GM03348 (cell line): ENCODE measurements at regions not wholly inside any gene's neighbourhood (a gene's known extent, or its start where the extent isn't known, plus 50 kb on each side); places are given as distances from the start of the nearest gene placed in this dataset.
"Not testable (repeated sequence)": the region's sequence is repeated elsewhere in the genome, so short reads cannot be mapped to it uniquely, and the experiment has no call there.

Experiments
- DNase-seq: peaks from one replicate; pipeline ENCODE4 v3.0.0; 2012; ENCODE audit warnings: low spot score

DNA sequence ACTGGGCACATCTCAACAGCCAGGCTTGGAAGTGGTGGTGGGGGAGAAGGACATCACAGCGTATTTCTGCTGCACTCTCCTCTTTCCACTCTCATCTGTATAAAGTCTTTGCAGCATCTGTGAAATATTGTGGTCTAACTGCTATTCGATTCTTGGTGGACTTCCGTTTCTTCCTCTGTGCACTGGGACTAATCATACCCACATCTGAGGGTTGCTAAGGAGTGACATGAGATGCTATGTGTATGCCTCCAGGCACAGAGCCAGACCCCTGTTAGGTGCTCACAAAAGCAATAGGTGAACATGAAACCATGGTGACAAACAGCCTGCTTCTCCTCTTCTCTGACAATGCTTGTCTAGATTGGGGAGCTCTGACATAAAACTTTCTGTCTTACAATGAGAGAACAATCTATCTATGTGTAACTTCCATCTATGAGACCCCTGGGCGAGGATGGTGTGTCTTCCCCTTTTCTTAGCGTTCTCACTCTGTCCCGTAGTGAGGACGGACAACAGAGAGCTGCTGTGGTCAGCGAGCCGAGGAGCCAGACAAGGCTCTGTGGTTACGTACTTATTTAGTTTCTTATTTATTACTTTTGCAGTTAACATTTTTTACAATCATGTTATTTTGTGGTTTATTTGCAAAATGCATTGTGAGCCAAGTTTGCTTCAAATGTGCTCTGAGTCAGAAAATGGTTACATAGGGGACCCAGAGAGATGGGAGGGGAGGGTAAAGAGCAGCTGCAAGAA lies 196.7 kb upstream of the TPRG1 start:
- DNase-seq: no peak

GRCh38 chr3:188975600-188976314 lies 196.0 kb upstream of the TPRG1 start:
- DNase-seq: no peak

- no peak for DNase-seq
Measured at GRCh38 chr3:188976407-188976806, 195.4 kb upstream of the TPRG1 start.

DNA sequence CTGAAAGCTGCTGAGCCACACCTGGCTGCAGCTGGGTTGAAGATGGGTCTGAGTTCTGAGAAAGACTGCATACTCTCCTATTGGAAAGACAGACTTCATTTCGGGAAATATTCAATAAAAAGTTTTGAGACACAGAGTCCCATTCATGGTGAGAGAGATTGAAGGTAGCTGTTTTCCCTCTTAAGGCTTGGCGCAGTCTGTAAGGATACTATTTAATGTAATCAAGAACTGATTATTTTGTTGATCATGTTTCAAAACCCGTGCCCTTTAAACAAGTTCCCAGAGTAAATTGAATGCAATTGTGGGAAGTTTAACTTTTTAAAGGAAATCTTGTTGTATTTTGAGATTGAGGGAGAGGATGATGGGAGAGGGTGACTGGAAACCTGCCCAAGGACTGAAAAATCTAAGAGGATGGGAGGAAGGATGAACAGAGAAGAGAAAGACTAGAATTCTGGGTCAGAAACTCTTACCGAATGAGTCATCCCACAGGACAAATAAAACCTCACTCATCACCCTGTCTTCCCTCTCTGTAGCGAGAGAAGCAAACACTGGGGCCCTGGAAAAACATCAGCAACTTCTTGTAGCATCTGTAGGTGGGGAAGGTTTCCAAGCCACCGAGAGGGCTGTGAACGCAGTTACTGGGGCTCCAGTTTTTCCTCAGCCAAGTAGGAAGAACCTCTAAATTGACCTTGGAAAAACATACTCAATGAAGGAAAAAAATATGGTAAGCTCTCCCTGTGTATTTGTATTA lies 193.2 kb upstream of the TPRG1 start:
- peak; percentile 60 for DNase-seq

- no peak for DNase-seq
Measured at GRCh38 chr3:188979248-188979647, 192.5 kb upstream of the TPRG1 start.

DNA sequence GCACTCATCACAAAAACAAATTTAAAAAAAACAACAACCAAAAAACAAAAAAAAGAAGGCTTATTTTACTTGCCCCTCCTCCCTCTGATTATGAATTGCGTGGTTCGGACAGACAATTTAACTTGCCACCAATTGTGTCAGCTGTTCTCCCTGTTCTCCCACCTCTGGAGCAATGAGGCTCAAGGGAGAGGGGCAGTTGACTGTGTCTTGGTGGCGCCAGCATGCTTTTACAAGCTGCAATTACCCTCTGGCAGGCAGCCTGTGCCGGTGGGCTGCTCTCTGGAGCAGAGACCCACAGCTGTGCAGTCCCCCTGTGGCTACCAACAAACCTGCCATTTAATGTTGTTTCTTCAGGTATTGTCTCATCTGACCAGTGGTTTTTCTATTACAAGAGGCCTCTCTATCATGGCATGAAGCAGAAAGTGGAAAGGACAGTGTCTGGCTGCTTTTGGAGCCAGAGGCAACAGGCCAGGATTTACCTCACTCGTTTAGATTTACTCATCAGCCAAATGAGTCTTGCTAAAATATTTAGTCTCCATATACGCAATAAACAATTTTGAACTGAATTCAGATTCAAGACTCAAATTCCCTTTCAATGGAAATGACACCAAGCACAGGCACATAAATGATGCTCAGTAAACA lies 192.0 kb upstream of the TPRG1 start:
- no peak for DNase-seq

GRCh38 chr3:188993181-188993580 lies 178.6 kb upstream of the TPRG1 start:
- no peak for DNase-seq

DNA sequence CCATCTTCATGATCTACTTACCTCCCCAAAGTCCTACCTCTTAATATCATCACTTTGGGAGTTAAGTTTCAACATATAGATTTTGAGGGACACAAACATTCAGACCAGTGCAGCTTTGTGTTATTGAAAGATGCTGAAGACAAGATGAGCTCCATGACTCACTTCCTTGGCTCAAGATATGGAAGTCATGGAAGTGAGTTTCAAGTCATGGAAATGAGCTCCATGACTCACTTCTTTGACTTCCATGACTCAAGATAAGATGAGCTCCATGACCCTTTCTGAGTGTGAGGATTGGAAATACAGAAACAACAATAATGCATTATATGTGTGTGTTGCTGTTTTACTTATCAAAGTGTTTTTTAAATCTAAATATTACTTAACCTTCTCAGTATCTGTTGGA lies 170.2 kb upstream of the TPRG1 start:
- DNase-seq: peak; percentile 62

GRCh38 chr3:189003410-189003809 lies 168.4 kb upstream of the TPRG1 start:
- no peak for DNase-seq

DNA sequence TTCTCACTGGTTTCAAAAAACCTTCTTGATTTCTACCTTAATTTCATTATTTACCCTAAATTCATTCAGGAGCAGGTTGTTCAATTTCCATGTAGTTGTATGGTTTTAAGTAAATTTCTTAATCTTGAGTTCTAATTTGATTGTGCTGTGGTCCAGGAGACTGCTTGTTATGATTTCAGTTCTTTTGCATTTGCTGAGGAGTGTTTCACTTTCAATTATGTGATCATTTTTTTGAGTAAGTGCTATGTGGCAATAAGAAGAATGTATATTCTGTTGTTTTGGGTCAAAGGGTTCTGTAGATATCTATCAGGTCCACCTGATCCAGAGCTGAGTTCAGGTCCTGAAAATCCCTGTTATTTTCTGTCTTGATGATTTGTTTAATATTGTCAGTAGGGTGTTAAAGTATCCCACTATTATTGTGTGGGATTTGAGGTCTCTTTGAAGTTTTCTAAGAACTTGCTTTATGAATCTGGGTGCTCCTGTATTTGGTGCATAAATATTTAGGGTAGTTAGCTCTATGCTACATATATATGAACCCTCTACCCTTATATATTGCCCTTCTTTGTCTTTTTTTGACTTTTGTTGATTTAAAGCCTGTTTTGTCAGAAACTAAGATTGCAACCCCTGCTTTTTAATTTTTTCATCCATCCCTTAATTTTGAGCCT lies 158.4 kb upstream of the TPRG1 start:
- no peak for DNase-seq

DNA sequence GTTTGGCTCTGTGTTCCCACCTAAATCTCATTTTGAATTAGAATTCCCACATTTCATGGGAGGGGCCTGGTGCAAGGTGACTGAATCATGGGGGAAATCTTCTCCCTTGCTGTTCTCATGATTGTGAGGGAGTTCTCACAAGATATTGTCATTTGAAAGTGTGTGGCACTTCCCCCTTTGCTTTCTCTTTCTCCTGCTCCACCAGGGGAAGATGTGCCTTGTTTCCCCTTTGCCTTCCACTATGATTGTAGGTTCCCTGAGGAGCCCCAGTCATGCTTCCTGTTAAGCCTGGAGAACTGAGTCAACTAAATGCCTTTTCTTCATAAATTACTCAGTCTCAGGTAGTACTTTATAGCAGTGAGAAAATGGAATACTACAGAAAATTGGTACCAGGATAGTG lies 157.2 kb upstream of the TPRG1 start:
- DNase-seq: no peak

DNA sequence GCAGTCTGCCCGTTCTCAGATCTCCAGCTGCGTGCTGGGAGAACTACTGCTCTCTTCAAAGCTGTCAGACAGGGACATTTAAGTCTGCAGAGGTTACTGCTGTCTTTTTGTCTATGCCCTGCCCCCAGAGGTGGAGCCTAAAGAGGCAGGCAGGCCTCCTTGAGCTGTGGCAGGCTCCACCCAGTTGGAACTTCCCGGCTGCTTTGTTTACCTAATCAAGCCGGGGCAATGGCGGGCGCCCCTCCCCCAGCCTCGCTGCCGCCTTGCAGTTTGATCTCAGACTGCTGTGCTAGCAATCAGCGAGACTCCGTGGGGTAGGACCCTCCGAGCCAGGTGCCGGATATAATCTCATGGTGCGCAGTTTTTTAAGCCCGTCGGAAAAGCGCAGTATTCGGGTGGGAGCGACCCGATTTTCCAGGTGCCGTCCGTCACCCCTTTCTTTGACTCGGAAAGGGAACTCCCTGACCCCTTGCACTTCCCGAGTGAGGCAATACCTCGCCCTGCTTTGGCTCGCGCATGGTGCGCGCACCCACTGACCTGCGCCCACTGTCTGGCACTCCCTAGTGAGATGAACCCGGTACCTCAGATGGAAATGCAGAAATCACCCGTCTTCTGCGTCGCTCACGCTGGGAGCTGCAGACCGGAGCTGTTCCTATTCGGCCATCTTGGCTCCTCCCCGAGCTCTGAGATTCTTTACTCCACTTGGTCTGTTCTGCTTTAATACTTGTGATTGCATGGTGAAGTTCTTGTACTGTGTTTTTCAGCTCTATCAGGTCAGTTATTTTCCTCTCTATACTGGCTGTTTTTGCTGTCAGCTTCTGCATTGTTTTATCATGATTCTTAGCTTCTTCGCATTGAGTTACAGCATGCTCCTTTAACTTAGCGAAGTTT lies 148.9 kb upstream of the TPRG1 start:
- not testable (repeated sequence) for DNase-seq

DNA sequence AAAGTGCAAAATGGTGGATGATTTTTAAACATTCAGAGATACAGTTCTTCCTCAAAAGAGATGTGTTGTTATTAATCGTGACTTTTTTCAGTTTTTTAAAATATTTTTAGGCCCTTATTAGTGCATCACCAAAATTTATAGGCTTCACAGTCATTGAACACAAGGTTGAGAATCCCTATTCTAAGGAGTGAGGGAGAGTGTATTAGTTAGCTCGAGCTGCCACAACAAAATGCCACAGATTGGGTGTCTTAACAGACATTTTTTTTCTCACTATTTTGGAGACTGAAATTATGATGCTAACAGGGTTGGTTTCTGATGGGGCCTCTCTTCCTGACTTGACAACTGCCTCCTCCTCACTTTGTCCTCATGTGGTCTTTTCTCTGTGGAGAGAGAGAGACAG lies 145.9 kb upstream of the TPRG1 start:
- no peak for DNase-seq

DNA sequence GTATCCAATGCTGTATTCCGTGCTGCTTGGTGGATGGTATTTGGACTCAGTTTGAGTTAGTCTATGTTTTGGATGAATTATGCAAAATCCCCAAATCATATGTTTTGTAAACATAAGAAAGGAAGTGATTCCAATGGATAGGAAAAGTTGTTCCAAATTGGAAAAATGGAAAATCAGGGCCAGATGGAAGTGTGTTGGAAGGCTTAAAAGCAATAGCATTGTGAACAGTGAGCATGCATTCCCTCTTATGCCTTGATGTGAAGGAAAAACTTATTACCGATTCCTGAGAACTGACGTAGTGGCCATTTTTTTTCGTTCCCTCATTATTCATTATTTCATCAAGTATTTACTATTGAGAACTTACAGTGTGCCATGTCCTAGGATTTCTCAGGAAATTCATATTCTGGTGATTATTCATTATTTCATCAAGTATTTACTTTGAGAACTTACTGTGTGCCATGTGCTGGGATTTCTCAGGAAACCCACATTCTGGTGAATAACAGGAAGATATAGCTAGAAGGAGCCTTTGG lies 144.1 kb upstream of the TPRG1 start:
- no peak for DNase-seq

DNA sequence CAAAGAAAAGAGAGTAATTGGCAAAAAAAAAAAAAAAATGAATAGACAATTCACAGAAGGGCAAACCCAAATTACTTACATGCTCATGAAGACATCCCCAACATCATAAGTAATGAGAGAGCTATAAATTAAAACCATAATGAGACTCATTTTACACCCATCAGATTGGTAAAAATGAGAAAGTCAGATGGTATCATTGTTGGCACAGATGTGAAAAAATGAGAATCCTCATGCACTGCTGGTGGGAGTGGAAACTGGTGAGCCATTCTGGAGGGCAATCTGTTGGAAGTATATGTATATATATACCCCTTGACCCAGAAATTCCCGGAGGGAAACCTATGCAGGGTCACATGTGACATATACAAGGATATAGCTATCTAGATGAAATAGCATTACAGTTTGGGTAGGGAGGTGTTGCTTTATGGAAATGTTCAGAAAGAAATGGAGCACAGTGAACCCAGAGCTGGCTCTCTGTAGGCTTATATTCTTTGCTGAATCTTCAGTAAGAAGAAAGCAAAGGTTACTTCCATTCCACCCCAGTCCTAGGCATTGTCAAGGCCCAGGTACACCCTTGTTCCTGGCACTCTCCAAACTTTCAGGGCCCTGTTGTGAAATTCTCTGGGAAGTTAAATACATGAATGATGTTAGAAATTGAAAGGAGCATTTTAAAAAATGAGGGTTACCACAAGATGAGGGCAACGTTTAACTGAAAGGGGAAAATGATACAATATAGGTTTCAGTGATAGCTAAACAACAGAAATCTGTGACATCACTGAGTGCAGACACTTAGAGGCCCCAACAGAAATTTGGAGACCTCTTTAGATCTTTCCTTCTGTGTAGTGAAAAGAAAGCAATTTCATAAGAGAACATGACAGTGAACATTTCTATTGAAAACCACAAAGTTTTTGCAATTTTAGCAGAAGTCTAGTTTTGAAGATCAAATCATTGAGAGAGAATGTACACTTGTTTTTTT lies 132.7 kb upstream of the TPRG1 start:
- DNase-seq: no peak

- DNase-seq: no peak
Measured at GRCh38 chr3:189040656-189041335, 131.0 kb upstream of the TPRG1 start.

DNA sequence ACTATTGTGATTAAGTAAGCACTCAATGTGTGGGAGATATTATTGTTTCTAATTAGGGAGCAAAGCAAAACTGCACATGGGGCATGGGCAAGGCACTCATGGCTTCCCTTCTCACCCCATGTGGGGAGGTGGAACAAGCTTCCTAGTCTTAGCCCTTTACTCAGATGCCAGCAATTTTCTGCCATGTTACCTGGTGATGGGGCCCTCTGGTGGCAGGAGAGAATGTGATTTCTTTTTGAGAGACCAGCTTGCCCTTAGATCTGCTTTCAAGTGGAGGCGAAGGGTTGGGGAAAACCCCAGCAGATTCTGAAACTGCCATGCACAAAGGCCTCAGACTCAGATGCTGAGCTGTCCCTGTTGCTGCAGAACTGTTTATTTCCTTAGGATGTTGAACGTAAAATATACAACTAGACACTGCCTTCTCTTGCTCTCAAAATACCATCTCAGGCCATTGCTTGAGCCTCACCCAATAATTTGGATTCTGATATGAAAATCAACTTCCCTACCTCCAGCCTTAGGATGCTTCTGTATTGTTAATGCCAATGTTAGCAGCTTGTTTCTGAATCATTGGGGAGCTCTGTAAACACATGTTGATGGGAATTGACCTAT lies 130.2 kb upstream of the TPRG1 start:
- no peak for DNase-seq

- no peak for DNase-seq
Measured at GRCh38 chr3:189042832-189043231, 128.9 kb upstream of the TPRG1 start.
